ENCODE measurements at regions not wholly inside any gene's neighbourhood (a gene's known extent, or its start where the extent isn't known, plus 50 kb on each side); places are given as distances from the start of the nearest gene placed in this dataset.

DNA sequence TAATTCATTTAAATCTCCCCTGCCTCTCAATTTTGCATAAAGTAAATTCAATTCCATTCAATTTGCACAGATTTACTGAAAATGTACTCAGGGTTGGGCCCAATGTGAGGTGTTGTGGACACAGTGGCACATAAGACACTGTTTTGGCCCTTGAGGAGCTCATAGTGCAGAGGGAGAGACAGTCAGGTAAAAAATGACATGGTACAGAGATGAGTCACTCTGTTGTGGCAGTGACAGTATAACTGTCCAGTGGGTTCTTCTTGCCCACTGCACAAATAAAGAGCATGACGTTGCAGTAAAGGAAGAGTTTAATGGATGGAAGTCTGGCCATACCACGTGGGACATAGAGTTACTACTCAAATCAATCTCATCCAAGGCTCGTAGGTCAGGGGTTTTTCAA is 400.3 kb upstream of the TRIB2 start:
- TF ChIP-seq POLR2A (IDR thresholded peaks at IDR 0.05; ENCODE audit: extremely low read depth, insufficient read length) (no peak), MYC (IDR thresholded peaks at IDR 0.05; ENCODE audit: low read depth, low read length) (no peak)
- TF ChIP-seq, protein P1, sequence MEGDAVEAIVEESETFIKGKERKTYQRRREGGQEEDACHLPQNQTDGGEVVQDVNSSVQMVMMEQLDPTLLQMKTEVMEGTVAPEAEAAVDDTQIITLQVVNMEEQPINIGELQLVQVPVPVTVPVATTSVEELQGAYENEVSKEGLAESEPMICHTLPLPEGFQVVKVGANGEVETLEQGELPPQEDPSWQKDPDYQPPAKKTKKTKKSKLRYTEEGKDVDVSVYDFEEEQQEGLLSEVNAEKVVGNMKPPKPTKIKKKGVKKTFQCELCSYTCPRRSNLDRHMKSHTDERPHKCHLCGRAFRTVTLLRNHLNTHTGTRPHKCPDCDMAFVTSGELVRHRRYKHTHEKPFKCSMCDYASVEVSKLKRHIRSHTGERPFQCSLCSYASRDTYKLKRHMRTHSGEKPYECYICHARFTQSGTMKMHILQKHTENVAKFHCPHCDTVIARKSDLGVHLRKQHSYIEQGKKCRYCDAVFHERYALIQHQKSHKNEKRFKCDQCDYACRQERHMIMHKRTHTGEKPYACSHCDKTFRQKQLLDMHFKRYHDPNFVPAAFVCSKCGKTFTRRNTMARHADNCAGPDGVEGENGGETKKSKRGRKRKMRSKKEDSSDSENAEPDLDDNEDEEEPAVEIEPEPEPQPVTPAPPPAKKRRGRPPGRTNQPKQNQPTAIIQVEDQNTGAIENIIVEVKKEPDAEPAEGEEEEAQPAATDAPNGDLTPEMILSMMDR (IDR thresholded peaks at IDR 0.05; ENCODE audit: low read depth, low read length): no peak
- TF ChIP-seq, protein P2, sequence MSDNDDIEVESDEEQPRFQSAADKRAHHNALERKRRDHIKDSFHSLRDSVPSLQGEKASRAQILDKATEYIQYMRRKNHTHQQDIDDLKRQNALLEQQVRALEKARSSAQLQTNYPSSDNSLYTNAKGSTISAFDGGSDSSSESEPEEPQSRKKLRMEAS (IDR thresholded peaks at IDR 0.05; ENCODE audit: low read depth, low read length): no peak
